ENCODE measurements at regions not wholly inside any gene's neighbourhood (a gene's known extent, or its start where the extent isn't known, plus 50 kb on each side); places are given as distances from the start of the nearest gene placed in this dataset.

DNA sequence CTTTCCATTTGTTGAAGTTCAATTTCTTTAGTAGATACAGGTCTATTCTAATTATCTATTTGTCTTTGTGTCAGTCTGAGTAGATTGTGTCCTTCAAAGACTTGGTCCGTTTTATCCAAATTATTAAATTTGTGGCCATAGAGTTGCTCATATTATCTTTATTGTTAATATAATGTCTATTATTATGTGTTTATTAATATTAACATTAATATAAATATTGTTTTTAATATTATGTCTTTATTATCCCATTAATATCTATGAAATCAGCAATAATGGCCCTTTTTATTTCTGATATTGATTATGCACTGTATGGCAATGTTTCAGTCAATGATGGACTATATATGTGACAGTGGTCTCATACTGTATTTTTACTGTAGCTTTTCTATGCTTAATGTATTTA lies 2067.3 kb upstream of the AGA start:
- DNase-seq = no peak

- no peak for DNase-seq
Measured at GRCh38 chr4:179521952-179522351, 2079.7 kb upstream of the AGA start.

DNA sequence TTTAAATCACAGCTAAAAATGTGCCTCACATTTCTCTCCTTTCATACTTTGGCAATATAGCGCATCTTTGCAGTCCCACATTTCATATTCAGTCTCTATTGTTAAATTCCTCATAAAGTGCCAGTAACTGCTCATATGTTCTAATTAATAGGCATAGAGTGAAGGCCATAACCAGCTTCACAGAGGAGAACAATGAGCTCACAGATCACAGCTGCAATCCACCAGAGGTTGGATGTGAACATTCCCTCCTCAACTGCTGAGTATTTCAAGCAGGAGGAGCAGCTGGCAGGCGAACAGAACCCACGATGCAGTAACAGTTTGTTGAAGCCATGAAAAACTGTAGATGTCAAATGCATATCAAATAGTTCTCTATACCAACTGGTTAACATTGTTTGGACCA lies 2088.7 kb upstream of the AGA start:
- DNase-seq = no peak

- no peak for DNase-seq
Measured at GRCh38 chr4:179536694-179537093, 2094.5 kb upstream of the AGA start.

GRCh38 chr4:179539641-179540040 lies 2097.4 kb upstream of the AGA start:
- DNase-seq = no peak

DNA sequence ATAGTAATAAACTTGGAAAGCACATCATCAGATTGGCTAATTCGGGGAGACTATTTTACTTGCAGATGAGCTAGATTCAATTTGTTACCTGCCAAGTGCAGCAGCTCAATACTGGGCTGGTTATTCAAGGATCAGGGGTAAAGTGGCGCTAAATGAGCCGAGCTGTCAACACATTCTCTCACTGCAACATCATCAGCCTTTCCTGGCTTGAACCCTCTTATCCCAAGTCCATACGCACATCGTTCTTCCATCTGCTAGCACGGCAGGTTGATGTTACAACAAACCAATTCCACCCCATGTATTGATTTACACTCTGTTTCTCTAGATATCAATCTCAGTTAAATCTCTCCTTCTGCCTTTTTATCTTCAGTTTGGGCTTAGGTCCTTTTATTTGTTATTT lies 2101.5 kb upstream of the AGA start:
- DNase-seq = no peak

DNA sequence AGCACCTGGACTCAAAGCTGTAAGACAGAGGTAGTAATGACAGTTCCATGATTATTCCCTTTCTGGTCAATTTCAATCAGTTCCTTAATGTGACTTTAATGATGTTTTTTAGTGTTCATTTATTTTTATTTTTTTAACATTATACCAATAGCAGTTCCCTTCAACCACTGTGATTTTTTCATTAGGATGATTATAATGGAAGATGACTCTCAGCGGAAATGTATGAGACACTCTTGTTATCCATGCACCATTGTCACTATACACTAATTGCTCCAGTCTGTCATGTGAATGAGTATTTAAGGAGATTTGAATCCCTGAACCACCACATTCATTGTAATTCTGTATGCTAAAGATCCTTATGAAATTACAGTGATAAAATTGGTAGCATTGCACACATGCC lies 2102.3 kb upstream of the AGA start:
- DNase-seq = no peak

DNA sequence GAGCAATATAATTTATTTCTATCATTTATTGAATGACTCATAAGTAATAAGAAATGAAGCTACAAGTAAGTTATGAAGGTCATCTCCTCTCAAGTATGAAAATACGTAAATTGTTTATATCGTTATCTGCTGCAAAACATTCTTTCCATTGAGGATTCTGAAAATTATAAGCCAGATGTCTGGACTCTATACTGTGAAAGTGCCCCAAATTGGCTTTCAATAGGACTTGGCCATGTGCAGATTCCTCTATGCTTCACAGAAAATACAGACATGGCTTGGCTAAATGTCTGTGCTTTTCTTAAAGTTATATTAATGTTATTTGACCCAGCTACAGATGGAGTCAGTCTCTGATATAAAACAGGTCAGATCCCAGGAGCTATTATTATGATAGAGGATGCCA lies 2109.9 kb upstream of the AGA start:
- no peak for DNase-seq

GRCh38 chr4:179563741-179564140 lies 2121.5 kb upstream of the AGA start:
- no peak for DNase-seq

DNA sequence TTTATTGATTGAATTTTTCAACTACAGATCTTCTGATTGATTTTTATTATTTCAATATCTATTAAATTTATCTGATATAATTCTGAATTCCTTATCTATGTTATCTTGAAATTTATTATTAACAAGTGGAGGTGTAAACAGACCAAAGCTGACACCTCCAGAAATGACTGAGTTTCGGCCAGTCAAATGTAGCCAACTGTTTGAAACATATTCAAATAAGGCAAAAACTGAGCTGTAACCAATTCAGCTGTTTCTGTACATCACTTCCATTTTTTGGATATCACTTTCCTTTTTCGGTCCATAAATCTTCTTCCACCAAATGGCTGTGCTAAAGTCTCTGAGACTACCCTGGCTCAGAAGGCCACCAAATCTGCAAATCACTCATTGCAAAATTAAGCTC lies 2127.3 kb upstream of the AGA start:
- no peak for DNase-seq

- no peak for DNase-seq
Measured at GRCh38 chr4:179582164-179582905, 2140.1 kb upstream of the AGA start.

- no peak for DNase-seq
Measured at GRCh38 chr4:179583221-179583620, 2141.0 kb upstream of the AGA start.

- DNase-seq = no peak
Measured at GRCh38 chr4:179584101-179584500, 2141.9 kb upstream of the AGA start.

- no peak for DNase-seq
Measured at GRCh38 chr4:179585761-179586160, 2143.5 kb upstream of the AGA start.

GRCh38 chr4:179586460-179586859 lies 2144.2 kb upstream of the AGA start:
- no peak for DNase-seq

DNA sequence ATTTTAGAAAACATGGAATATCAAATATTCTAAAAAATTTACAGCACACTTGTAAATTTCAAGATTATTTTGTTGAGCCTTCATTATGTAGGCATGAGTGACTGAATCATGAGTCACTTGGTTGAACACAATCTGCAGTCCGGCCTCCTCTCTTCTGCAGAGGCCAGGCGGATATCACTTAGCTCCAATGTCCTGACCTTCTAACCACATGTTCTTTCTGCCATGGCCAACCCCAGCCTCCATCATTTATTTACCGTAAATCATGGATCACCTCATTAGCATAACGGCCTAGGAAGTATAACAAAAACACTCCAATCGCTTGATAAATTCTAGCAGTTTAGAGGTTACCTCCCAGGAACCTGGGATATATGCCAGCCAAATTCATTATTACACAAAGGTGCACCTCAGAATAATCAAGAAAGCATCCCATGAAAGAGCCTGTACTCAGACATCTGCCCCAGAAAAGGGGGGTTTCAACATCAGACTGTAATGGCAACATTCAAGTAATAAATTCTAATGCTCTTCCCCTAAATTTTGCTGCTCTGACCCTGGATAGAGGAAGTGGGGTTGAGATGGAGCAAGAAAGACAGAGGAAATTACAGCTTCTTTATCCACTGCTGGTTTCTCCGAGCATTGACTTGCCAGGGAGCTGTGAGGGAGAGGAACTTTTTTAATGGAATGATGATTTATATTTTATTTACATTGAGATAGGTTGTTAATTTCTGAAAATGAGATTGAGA lies 2153.6 kb upstream of the AGA start:
- DNase-seq = no peak

- no peak for DNase-seq
Measured at GRCh38 chr4:179596621-179597020, 2154.4 kb upstream of the AGA start.

GRCh38 chr4:179597301-179597700 lies 2155.1 kb upstream of the AGA start:
- DNase-seq = no peak

DNA sequence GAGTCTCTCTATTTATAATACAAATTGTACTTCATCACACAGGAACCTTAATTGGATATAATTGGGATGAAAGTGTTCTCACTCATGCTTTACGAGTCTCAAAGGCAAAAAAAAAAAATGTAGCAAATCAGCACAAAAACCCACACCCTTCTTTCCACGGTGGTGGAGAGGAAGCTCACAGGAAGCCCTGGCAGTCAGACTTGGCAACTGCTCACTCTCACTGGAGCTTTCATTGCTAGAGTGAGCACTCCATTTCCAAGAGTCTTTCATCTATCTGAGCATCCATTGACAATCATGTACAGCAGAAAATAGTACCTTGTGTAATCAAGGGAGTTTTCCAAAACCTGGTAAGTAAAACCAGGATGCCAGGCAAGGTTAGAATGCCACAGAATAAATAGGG lies 2159.4 kb upstream of the AGA start:
- no peak for DNase-seq

DNA sequence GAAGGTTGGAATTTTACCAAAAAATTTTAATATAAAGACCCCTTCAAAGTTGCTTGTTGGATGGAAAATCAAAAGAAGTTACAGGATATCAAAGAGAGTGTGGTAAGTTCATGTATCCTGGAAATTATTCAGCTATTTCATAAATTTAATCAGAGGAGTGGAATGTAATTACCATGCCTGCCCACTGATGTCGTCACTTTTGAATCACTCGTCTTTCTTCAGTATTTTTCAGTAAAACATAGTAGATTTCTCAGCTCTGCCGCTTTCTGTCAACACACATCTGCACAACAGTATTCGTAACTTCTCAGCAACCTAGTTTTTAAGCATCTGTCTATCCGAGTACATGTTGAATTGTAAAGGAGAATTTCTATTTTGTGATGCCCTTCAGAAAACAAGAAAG lies 2163.0 kb upstream of the AGA start:
- DNase-seq = no peak

DNA sequence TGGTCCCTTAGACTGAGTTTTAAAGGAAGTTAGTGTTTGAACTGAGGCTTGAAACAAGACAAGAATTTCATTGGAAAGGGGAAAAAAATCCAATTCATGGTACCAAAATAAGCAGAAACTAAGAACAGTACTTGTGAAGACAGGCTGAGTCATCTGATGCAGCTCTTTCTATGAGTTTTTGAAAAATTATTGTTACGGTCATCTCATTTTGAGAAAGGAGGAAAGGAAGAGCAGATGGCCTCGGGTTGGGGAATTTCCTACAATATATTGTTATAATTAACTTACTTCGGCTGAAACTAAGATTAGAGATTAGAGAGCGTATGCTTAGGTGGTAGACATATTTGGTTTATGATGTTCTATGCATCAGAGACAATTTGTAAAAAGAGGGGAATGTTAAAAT lies 2164.8 kb upstream of the AGA start:
- DNase-seq = no peak

DNA sequence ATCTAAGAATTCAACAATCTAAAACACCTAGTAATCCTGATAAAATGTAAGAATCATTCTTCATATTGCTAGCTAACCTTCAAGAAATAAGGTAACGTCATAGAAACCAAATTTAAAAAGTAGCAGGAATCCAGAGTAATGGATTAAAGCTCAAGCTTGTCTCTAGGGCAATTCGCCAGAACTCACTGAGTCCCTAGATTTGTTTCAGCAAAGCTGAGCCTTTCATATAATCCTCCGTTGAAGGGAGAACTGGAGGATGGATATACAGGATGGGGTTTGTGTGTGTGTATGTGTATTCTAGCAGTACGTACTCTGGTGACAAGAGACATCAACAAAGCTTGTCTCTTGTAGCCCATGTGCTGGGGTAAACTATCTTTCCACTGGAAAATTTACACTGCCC lies 2173.5 kb upstream of the AGA start:
- DNase-seq = no peak

GRCh38 chr4:179618966-179619365 lies 2176.7 kb upstream of the AGA start:
- DNase-seq = no peak

GRCh38 chr4:179624768-179625181 lies 2182.5 kb upstream of the AGA start:
- DNase-seq = no peak

GRCh38 chr4:179625406-179625805 lies 2183.2 kb upstream of the AGA start:
- no peak for DNase-seq

Measured in activated CD4-positive, alpha-beta T cell treated with anti-CD3 and anti-CD28 coated beads for 1 hour (primary cell).